HG03139 (cell line): ENCODE measurements at regions not wholly inside any gene's neighbourhood (a gene's known extent, or its start where the extent isn't known, plus 50 kb on each side); places are given as distances from the start of the nearest gene placed in this dataset.

Experiments
- ATAC-seq: cut with Tn5 transposase; IDR thresholded peaks from one replicate; pipeline ENCODE4 v1.9.1; 2021; ENCODE audit not compliant: unreplicated experiment

DNA sequence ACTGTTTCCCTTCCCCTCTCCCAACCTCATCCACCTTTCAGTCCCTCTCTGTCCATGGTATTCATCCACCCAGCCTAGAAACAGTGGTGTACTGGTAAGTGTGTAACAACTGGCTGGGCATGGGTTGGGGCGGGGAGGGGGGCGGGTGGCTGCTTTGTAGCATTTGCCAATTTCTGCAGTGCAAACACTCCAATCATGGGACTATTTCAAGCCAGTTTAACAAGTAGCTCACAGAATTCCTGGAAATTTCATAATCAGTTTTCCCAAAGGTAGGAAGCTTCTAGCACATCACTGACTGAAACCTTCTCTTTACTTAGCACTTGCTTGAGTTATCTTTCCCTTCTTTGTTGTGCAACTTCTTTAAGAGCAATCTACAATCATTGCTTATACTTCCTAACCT is 100.8 kb upstream of the WASF3 start:
- no peak for ATAC-seq

GRCh38 chr13:26457212-26457611 is 100.3 kb upstream of the WASF3 start:
- no peak for ATAC-seq

GRCh38 chr13:26458196-26458749 is 99.2 kb upstream of the WASF3 start:
- ATAC-seq, result no peak

DNA sequence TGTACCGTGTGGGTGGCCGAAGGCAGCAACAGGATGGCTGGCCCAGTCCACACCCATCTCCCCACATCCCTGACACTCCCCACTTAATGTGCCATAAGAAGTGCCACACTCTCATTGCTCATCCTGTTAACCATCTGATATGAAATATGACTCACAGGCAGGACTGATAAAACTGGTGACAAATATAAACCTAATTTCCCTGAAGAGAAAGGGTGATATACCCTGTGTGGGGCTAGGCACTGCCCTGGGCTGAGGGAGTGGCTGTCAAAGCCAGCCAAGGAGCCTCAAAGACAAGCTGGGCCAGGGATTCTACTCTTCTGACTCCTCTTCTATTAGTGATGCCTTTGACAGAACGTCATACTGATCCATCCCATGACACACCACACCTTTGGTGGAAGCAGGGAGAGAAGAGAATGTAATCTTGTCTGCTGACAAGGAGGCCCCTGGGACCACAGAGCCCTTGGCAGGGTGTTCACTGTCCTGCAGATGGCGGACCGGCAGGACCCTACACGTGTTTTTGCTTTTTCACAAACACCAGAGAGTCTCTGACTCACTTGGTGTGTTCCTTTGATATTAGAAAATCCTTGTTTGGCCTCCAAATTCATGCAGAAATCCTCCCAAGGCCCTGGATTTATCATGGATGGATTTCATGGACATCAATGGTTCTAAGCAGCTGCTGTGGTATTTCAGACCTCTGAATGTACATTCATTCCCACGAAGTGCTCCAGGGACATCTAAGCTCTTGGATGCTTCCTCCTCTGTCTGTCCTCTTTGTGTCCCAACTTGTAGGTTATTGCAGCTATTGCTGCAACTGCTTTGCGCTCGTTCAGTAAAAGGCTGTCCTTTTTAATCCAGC is 98.0 kb upstream of the WASF3 start:
- no peak for ATAC-seq

DNA sequence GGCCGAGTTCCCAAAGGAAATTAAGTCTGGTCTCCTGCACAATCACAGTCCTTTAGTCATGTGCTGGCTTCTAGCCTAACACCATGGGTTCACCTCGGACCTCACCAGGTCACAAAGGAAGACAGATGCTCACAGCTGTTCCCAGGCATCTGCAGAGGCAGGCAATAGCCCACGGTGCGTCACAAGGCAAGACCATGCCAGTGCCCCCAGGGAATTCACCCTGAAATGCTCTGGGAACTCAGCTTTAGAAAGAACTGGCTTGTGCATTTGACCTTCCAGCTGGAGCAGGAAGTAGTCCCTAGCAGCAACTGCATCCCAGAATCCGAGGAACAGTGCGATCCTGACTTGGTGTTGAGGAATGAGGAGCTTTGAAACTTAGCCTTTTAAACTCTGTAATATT is 96.8 kb upstream of the WASF3 start:
- ATAC-seq, result no peak

DNA sequence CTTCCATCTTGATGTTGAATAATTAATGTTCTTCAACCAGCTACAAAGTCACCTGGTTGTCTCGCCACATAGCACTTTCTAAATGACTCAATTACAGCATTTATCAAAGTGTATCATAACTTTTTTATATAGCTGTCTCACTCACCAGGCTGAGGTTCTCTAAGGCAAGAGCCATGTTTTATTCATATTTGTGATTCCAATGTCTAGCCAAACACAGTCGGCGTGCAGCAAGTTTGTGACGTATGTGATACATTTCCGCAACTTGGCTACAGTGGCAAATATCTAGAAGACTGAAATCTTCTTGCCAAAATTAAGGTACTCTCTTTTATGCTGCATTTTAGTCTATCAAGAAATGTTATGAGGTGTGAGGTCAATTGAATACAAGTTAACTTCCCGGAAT is 94.2 kb upstream of the WASF3 start:
- no peak for ATAC-seq

- ATAC-seq, result no peak
These were observed 93.6 kb upstream of the WASF3 start for GRCh38 chr13:26463848-26464247.

GRCh38 chr13:26465514-26465913 is 92.0 kb upstream of the WASF3 start:
- ATAC-seq, result no peak

GRCh38 chr13:26465954-26466353 is 91.5 kb upstream of the WASF3 start:
- ATAC-seq, result no peak

GRCh38 chr13:26468265-26468801 is 89.2 kb upstream of the WASF3 start:
- no peak for ATAC-seq

- ATAC-seq, result no peak
These were observed 87.9 kb upstream of the WASF3 start for GRCh38 chr13:26469602-26470001.

GRCh38 chr13:26471807-26472206 is 85.7 kb upstream of the WASF3 start:
- no peak for ATAC-seq

GRCh38 chr13:26473571-26474230 is 83.8 kb upstream of the WASF3 start:
- ATAC-seq, result no peak

DNA sequence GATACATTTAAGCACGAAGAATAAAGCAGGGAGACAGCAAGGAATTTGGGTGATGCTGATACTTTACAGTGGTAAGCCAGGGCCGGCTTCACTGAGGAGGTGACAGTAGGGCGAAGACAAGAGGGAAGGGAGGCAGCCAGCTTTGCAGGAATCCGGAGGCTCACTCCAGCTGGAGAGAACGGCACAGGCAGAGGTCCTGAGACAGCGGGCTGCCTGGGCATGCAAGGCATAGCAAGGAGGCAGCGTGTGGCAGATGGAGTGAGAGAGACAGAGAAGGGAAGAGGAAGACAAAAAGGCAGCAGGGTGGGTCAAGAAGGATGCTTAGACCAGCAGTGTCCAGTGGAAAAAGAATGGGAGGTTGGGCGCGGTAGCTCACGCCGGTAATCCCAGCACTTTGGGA is 83.2 kb upstream of the WASF3 start:
- ATAC-seq, result no peak

DNA sequence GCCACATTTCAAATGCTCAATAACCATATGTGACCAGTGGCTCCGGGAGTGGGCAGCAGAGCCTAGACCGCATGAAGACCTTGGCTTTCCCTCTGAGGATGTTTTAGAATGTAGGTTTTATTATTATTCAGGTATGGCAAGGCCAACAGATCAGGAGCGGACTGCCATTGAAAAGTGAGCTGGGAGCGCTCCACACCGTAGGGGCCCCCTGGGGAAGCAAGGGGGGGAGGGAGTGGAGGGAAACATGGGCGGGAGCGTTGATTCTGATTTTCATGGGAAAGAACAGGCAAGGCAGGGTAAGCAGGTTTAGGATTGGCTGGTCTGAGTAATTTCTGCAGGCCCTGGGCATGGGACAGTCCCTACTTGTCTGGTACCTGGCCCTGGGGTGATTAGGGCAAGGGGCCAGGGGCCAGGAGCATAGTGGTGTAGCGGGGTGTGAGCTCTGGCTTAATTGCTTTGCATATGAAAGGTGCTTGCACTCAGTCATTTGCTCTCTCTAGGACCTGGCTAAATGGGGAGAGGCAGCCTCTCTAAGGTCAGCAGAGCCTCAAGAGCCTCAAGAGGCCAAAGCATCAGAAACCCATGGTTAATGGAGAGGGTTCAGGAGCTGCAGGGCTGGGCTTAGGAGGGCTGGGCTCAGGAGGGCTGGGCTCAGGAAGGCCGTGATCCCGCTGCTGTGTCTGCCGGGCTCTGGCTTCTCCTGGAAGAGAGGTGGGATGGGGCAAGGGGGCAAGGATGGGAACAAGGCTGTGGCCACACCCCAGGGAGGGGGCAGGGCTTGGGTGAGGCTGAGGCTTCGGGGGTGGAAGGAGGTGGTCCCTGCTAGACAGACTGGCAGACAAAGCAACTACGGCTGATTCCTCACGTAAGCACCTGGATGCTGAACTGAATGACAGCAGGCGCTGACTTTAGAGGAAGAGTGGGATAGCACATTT is 82.0 kb upstream of the WASF3 start:
- no peak for ATAC-seq

- no peak for ATAC-seq
These were observed 81.2 kb upstream of the WASF3 start for GRCh38 chr13:26476111-26476781.

DNA sequence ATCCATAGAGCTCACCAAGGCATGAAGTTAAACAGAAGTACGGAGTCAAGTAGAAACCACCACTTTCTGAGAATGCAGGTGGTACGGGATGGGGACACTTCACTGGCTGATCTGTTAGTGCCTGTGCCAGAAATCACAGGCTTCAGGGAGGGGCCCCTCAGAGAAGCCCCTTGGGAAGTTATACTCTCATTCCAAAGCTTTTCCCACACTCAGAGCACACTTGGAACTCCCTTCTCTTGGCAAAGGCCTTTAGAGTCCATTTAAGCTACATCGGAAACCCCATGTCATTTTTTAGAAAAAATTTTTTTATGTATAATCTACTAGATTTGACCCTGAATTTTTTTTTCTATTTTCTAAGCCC is 80.7 kb upstream of the WASF3 start:
- no peak for ATAC-seq

- ATAC-seq, result no peak
These were observed 79.8 kb upstream of the WASF3 start for GRCh38 chr13:26477681-26478080.

GRCh38 chr13:26480246-26480855 is 77.1 kb upstream of the WASF3 start:
- ATAC-seq, result no peak
